Activated naive CD4-positive, alpha-beta T cell treated with Interleukin-2 at 50 U/mL for 16 hours (primary cell): ENCODE measurements at regions not wholly inside any gene's neighbourhood (a gene's known extent, or its start where the extent isn't known, plus 50 kb on each side); places are given as distances from the start of the nearest gene placed in this dataset.

Experiments
- DNase-seq: peaks from one replicate; pipeline ENCODE4 v3.0.0-alpha.2; 2020

GRCh38 chr16:85535352-85536072 lies 77.6 kb upstream of the GSE1 start:
- no peak for DNase-seq

- DNase-seq, result no peak
These were observed 77.1 kb upstream of the GSE1 start for GRCh38 chr16:85536073-85536410.

GRCh38 chr16:85536411-85537330 lies 76.5 kb upstream of the GSE1 start:
- no peak for DNase-seq

GRCh38 chr16:85537331-85537788 lies 75.8 kb upstream of the GSE1 start:
- DNase-seq, result no peak

- DNase-seq, result no peak
These were observed 75.2 kb upstream of the GSE1 start for GRCh38 chr16:85537795-85538401.

GRCh38 chr16:85539084-85539483 lies 74.0 kb upstream of the GSE1 start:
- no peak for DNase-seq

GRCh38 chr16:85539629-85540291 lies 73.4 kb upstream of the GSE1 start:
- DNase-seq, result no peak

GRCh38 chr16:85541181-85541580 lies 71.9 kb upstream of the GSE1 start:
- DNase-seq, result no peak

- DNase-seq, result no peak
These were observed 71.5 kb upstream of the GSE1 start for GRCh38 chr16:85541619-85541979.

- no peak for DNase-seq
These were observed 70.9 kb upstream of the GSE1 start for GRCh38 chr16:85541980-85542900.

GRCh38 chr16:85543536-85543935 lies 69.6 kb upstream of the GSE1 start:
- no peak for DNase-seq

- no peak for DNase-seq
These were observed 69.1 kb upstream of the GSE1 start for GRCh38 chr16:85544016-85544415.

- DNase-seq, result no peak
These were observed 68.5 kb upstream of the GSE1 start for GRCh38 chr16:85544668-85545067.

- DNase-seq, result no peak
These were observed 67.8 kb upstream of the GSE1 start for GRCh38 chr16:85545227-85545818.

- no peak for DNase-seq
These were observed 66.3 kb upstream of the GSE1 start for GRCh38 chr16:85546585-85547447.

- no peak for DNase-seq
These were observed 64.7 kb upstream of the GSE1 start for GRCh38 chr16:85548375-85548774.

GRCh38 chr16:85549766-85550421 lies 63.2 kb upstream of the GSE1 start:
- DNase-seq, result no peak

GRCh38 chr16:85550422-85550864 lies 62.7 kb upstream of the GSE1 start:
- DNase-seq, result no peak

GRCh38 chr16:85550953-85551924 lies 61.9 kb upstream of the GSE1 start:
- no peak for DNase-seq
